HEK293 (cell line): ENCODE measurements at regions not wholly inside any gene's neighbourhood (a gene's known extent, or its start where the extent isn't known, plus 50 kb on each side); places are given as distances from the start of the nearest gene placed in this dataset.

Experiments
- GLI2 ChIP-seq: fragments of 450-650 bp; formaldehyde crosslinking; IDR thresholded peaks from 2 replicates; pipeline ENCODE4; 2017; ENCODE audit warnings: missing biosample characterization, missing genetic modification characterization, low read depth, borderline replicate concordance
- SP2 ChIP-seq: fragments of 450-650 bp; formaldehyde crosslinking; IDR thresholded peaks from 2 replicates; pipeline ENCODE4 v1.5.1; 2016; ENCODE audit warnings: missing biosample characterization, missing genetic modification characterization
- TCF7L2 ChIP-seq: IDR thresholded peaks from 2 replicates; pipeline ENCODE4 v1.6.1; 2011; ENCODE audit warnings: low read depth, mild to moderate bottlenecking, inconsistent platforms, low read length, moderate library complexity, borderline replicate concordance
- ZFP41 ChIP-seq: fragments of 450-650 bp; formaldehyde crosslinking; IDR thresholded peaks from 2 replicates; pipeline ENCODE4 v1.5.1; 2016; ENCODE audit warnings: missing biosample characterization, missing genetic modification characterization, borderline replicate concordance
- ZNF184 ChIP-seq: fragments of 450-650 bp; IDR thresholded peaks from 2 replicates; pipeline ENCODE4 v1.5.1; 2018; ENCODE audit warnings: missing biosample characterization, mild to moderate bottlenecking, missing genetic modification characterization
- ZNF350 ChIP-seq: fragments of 450-650 bp; formaldehyde crosslinking; IDR thresholded peaks from 2 replicates; pipeline ENCODE4 v1.5.0; 2017; ENCODE audit warnings: missing biosample characterization, mild to moderate bottlenecking, missing genetic modification characterization
- ZNF529 ChIP-seq: fragments of 450-650 bp; formaldehyde crosslinking; IDR thresholded peaks from 2 replicates; pipeline ENCODE4 v1.5.1; 2017; ENCODE audit warnings: missing genetic modification characterization, missing biosample characterization; ENCODE audit not compliant: insufficient replicate concordance
- ZNF660 ChIP-seq: fragments of 450-650 bp; IDR thresholded peaks from 2 replicates; pipeline ENCODE4 v1.5.1; 2018; ENCODE audit warnings: missing biosample characterization, mild to moderate bottlenecking, missing genetic modification characterization
- ZNF776 ChIP-seq: fragments of 450-650 bp; formaldehyde crosslinking; IDR thresholded peaks from 2 replicates; pipeline ENCODE4 v1.5.0; 2017; ENCODE audit warnings: missing biosample characterization, missing genetic modification characterization, borderline replicate concordance
- TF ChIP-seq, protein P1 (sequence below): fragments of 450-650 bp; formaldehyde crosslinking; IDR thresholded peaks from 2 replicates; pipeline ENCODE4 v1.5.1; 2016; ENCODE audit warnings: missing biosample characterization, missing genetic modification characterization, low read depth
- TF ChIP-seq, protein P2 (sequence below): fragments of 450-650 bp; formaldehyde crosslinking; IDR thresholded peaks from 2 replicates; pipeline ENCODE4 v1.5.1; 2016; ENCODE audit warnings: missing biosample characterization, missing genetic modification characterization
- TF ChIP-seq, protein P3 (sequence below): fragments of 450-650 bp; formaldehyde crosslinking; IDR thresholded peaks from 2 replicates; pipeline ENCODE4 v1.5.1; 2016; ENCODE audit warnings: missing biosample characterization, missing genetic modification characterization
- TF ChIP-seq, protein P4 (sequence below): fragments of 450-650 bp; formaldehyde crosslinking; IDR thresholded peaks from 2 replicates; pipeline ENCODE4 v1.5.1; 2016; ENCODE audit warnings: missing biosample characterization, missing genetic modification characterization
- TF ChIP-seq, protein P5 (sequence below): fragments of 450-650 bp; IDR thresholded peaks from 2 replicates; pipeline ENCODE4 v1.5.1; 2018; ENCODE audit warnings: missing biosample characterization, mild to moderate bottlenecking, missing genetic modification characterization

DNA sequence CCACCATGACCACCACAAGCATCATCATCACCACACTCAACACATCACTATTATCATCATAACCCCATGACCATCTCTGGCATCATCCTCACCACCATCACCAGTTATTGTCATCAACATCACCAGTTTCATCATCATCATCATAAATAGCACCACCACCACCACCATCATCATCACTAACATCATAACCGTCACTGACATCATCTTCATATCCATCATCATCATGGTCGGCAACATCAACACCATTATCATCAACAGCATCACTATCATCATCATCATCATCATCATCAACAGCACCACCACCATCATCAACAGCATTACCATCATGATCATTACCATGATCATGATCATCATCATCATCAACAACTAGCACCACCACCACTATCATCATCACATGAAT is 67.2 kb downstream of the MBD3L1 start:
- TF ChIP-seq, protein P1, sequence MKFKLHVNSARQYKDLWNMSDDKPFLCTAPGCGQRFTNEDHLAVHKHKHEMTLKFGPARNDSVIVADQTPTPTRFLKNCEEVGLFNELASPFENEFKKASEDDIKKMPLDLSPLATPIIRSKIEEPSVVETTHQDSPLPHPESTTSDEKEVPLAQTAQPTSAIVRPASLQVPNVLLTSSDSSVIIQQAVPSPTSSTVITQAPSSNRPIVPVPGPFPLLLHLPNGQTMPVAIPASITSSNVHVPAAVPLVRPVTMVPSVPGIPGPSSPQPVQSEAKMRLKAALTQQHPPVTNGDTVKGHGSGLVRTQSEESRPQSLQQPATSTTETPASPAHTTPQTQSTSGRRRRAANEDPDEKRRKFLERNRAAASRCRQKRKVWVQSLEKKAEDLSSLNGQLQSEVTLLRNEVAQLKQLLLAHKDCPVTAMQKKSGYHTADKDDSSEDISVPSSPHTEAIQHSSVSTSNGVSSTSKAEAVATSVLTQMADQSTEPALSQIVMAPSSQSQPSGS (tag by site-specific recombination): peak; percentile 70
- TF ChIP-seq, protein P2, sequence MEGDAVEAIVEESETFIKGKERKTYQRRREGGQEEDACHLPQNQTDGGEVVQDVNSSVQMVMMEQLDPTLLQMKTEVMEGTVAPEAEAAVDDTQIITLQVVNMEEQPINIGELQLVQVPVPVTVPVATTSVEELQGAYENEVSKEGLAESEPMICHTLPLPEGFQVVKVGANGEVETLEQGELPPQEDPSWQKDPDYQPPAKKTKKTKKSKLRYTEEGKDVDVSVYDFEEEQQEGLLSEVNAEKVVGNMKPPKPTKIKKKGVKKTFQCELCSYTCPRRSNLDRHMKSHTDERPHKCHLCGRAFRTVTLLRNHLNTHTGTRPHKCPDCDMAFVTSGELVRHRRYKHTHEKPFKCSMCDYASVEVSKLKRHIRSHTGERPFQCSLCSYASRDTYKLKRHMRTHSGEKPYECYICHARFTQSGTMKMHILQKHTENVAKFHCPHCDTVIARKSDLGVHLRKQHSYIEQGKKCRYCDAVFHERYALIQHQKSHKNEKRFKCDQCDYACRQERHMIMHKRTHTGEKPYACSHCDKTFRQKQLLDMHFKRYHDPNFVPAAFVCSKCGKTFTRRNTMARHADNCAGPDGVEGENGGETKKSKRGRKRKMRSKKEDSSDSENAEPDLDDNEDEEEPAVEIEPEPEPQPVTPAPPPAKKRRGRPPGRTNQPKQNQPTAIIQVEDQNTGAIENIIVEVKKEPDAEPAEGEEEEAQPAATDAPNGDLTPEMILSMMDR (tag by site-specific recombination): no peak
- TF ChIP-seq GLI2 (no peak), ZNF776 (tag by site-specific recombination) (no peak), ZNF184 (tag by site-specific recombination) (no peak), TCF7L2 (no peak), ZNF660 (tag by site-specific recombination) (no peak), ZNF350 (tag by site-specific recombination) (no peak), ZNF529 (tag by site-specific recombination) (no peak), SP2 (tag by site-specific recombination) (no peak), ZFP41 (tag by site-specific recombination) (no peak)
- TF ChIP-seq, protein P3, sequence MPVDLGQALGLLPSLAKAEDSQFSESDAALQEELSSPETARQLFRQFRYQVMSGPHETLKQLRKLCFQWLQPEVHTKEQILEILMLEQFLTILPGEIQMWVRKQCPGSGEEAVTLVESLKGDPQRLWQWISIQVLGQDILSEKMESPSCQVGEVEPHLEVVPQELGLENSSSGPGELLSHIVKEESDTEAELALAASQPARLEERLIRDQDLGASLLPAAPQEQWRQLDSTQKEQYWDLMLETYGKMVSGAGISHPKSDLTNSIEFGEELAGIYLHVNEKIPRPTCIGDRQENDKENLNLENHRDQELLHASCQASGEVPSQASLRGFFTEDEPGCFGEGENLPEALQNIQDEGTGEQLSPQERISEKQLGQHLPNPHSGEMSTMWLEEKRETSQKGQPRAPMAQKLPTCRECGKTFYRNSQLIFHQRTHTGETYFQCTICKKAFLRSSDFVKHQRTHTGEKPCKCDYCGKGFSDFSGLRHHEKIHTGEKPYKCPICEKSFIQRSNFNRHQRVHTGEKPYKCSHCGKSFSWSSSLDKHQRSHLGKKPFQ (tag by site-specific recombination): no peak
- TF ChIP-seq, protein P4, sequence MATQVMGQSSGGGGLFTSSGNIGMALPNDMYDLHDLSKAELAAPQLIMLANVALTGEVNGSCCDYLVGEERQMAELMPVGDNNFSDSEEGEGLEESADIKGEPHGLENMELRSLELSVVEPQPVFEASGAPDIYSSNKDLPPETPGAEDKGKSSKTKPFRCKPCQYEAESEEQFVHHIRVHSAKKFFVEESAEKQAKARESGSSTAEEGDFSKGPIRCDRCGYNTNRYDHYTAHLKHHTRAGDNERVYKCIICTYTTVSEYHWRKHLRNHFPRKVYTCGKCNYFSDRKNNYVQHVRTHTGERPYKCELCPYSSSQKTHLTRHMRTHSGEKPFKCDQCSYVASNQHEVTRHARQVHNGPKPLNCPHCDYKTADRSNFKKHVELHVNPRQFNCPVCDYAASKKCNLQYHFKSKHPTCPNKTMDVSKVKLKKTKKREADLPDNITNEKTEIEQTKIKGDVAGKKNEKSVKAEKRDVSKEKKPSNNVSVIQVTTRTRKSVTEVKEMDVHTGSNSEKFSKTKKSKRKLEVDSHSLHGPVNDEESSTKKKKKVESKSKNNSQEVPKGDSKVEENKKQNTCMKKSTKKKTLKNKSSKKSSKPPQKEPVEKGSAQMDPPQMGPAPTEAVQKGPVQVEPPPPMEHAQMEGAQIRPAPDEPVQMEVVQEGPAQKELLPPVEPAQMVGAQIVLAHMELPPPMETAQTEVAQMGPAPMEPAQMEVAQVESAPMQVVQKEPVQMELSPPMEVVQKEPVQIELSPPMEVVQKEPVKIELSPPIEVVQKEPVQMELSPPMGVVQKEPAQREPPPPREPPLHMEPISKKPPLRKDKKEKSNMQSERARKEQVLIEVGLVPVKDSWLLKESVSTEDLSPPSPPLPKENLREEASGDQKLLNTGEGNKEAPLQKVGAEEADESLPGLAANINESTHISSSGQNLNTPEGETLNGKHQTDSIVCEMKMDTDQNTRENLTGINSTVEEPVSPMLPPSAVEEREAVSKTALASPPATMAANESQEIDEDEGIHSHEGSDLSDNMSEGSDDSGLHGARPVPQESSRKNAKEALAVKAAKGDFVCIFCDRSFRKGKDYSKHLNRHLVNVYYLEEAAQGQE (tag by site-specific recombination): no peak
- TF ChIP-seq, protein P5, sequence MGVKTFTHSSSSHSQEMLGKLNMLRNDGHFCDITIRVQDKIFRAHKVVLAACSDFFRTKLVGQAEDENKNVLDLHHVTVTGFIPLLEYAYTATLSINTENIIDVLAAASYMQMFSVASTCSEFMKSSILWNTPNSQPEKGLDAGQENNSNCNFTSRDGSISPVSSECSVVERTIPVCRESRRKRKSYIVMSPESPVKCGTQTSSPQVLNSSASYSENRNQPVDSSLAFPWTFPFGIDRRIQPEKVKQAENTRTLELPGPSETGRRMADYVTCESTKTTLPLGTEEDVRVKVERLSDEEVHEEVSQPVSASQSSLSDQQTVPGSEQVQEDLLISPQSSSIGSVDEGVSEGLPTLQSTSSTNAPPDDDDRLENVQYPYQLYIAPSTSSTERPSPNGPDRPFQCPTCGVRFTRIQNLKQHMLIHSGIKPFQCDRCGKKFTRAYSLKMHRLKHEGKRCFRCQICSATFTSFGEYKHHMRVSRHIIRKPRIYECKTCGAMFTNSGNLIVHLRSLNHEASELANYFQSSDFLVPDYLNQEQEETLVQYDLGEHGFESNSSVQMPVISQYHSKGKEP (tag by site-specific recombination): no peak
